Subcutaneous abdominal adipose tissue (tissue), 5 donors: ENCODE measurements at regions not wholly inside any gene's neighbourhood (a gene's known extent, or its start where the extent isn't known, plus 50 kb on each side); places are given as distances from the start of the nearest gene placed in this dataset.

ENCODE experiments used
- H3K27ac ChIP-seq: one replicate; pipeline ENCODE4 v1.7.0; 2013; ENCODE audit warnings: low read depth, mild to moderate bottlenecking, inconsistent platforms, low read length, moderate library complexity
- H3K27me3 ChIP-seq, 5 donors: one replicate each; pipeline ENCODE4 v1.7.0; 2013; ENCODE audit warnings: low read length in 5 of 5, inconsistent platforms in 1 of 5; ENCODE audit not compliant: control insufficient read depth in 5 of 5, insufficient read depth in 4 of 5
- H3K36me3 ChIP-seq, 5 donors: one replicate each; pipeline ENCODE4 v1.7.0; 2013; ENCODE audit warnings: low read length in 5 of 5; ENCODE audit not compliant: control insufficient read depth in 5 of 5, insufficient read depth in 5 of 5
- H3K4me1 ChIP-seq, 5 donors: one replicate each; pipeline ENCODE4 v1.7.0; 2013; ENCODE audit warnings: low read length in 5 of 5, mild to moderate bottlenecking in 3 of 5, moderate library complexity in 1 of 5; ENCODE audit not compliant: control insufficient read depth in 5 of 5, insufficient read depth in 5 of 5
- H3K4me3 ChIP-seq, 5 donors: one replicate each; pipeline ENCODE4 v1.7.0; 2013; ENCODE audit warnings: low read length in 5 of 5, low read depth in 1 of 5
- H3K9ac ChIP-seq, 5 donors: one replicate each; pipeline ENCODE4 v1.7.0; 2013; ENCODE audit warnings: low read length in 5 of 5, mild to moderate bottlenecking in 4 of 5, moderate library complexity in 3 of 5
- H3K9me3 ChIP-seq, 5 donors: one replicate each; pipeline ENCODE4 v1.7.0; 2013; ENCODE audit warnings: low read length in 5 of 5; ENCODE audit not compliant: control insufficient read depth in 5 of 5
- donor health status: healthy.
- donor health status: healthy.
- donor health status: healthy.
- donor health status: healthy.
- donor health status: healthy.

GRCh38 chr17:71032746-71033273 is 863.5 kb downstream of the KCNJ2 start:
- Histone ChIP-seq H3K36me3 (no peaks in the 10 kb centered on the region), H3K4me1 (no peaks in the 10 kb centered on the region), H3K27ac (no peak overlapping the region), H3K9ac (no peak overlapping the region), H3K27me3 (no peaks in the 10 kb centered on the region), H3K4me3 (no peak overlapping the region), H3K9me3 (no peaks in the 10 kb centered on the region)

- no peak overlapping the region for H3K9ac ChIP-seq
- no peak overlapping the region for H3K27ac ChIP-seq
- no peaks in the 10 kb centered on the region for H3K27me3 ChIP-seq
- no peaks in the 10 kb centered on the region for H3K4me1 ChIP-seq
- no peaks in the 10 kb centered on the region for H3K36me3 ChIP-seq
- H3K9me3 ChIP-seq = no peaks in the 10 kb centered on the region
- H3K4me3 ChIP-seq = no peak overlapping the region
These were observed 864.0 kb downstream of the KCNJ2 start for GRCh38 chr17:71033336-71033735.

- H3K4me3 ChIP-seq = no peak overlapping the region
- H3K9me3 ChIP-seq = no peaks in the 10 kb centered on the region
- no peak overlapping the region for H3K9ac ChIP-seq
- H3K27me3 ChIP-seq = peaks cover 0 to 4% (median 0%) of the 10 kb centered on the region in 5 donors
- no peaks in the 10 kb centered on the region for H3K4me1 ChIP-seq
- H3K27ac ChIP-seq = no peak overlapping the region
- no peaks in the 10 kb centered on the region for H3K36me3 ChIP-seq
These were observed 865.9 kb downstream of the KCNJ2 start for GRCh38 chr17:71035226-71035625.

GRCh38 chr17:71037386-71037785 is 868.1 kb downstream of the KCNJ2 start:
- Histone ChIP-seq H3K27ac (no peak overlapping the region), H3K36me3 (no peaks in the 10 kb centered on the region), H3K9me3 (no peaks in the 10 kb centered on the region), H3K4me1 (no peaks in the 10 kb centered on the region), H3K4me3 (no peak overlapping the region), H3K27me3 (peaks cover 0 to 4% (median 0%) of the 10 kb centered on the region in 5 donors), H3K9ac (no peak overlapping the region)

- H3K4me1 ChIP-seq = no peaks in the 10 kb centered on the region
- H3K4me3 ChIP-seq = no peak overlapping the region
- H3K9ac ChIP-seq = no peak overlapping the region
- peaks cover 0 to 4% (median 0%) of the 10 kb centered on the region in 5 donors for H3K27me3 ChIP-seq
- H3K27ac ChIP-seq = no peak overlapping the region
- no peaks in the 10 kb centered on the region for H3K9me3 ChIP-seq
- no peaks in the 10 kb centered on the region for H3K36me3 ChIP-seq
These were observed 870.1 kb downstream of the KCNJ2 start for GRCh38 chr17:71039391-71039790.

- no peak overlapping the region for H3K4me3 ChIP-seq
- H3K9me3 ChIP-seq = no peaks in the 10 kb centered on the region
- no peak overlapping the region for H3K9ac ChIP-seq
- no peaks in the 10 kb centered on the region for H3K27me3 ChIP-seq
- H3K27ac ChIP-seq = no peak overlapping the region
- peaks cover 0 to 5% (median 0%) of the 10 kb centered on the region in 5 donors for H3K4me1 ChIP-seq
- no peaks in the 10 kb centered on the region for H3K36me3 ChIP-seq
These were observed 883.6 kb downstream of the KCNJ2 start for GRCh38 chr17:71052971-71053370.

- Histone ChIP-seq H3K4me1 (peaks cover 0 to 5% (median 0%) of the 10 kb centered on the region in 5 donors), H3K4me3 (no peak overlapping the region), H3K9ac (no peak overlapping the region), H3K9me3 (no peaks in the 10 kb centered on the region), H3K36me3 (no peaks in the 10 kb centered on the region), H3K27ac (no peak overlapping the region), H3K27me3 (no peaks in the 10 kb centered on the region)
These were observed 885.8 kb downstream of the KCNJ2 start for GRCh38 chr17:71055128-71055527.

GRCh38 chr17:71057448-71057847 is 888.1 kb downstream of the KCNJ2 start:
- Histone ChIP-seq H3K27ac (no peak overlapping the region), H3K4me3 (no peak overlapping the region), H3K36me3 (no peaks in the 10 kb centered on the region), H3K27me3 (no peaks in the 10 kb centered on the region), H3K4me1 (peaks cover 0 to 5% (median 0%) of the 10 kb centered on the region in 5 donors), H3K9me3 (no peaks in the 10 kb centered on the region), H3K9ac (no peak overlapping the region)

GRCh38 chr17:71057938-71058337 is 888.6 kb downstream of the KCNJ2 start:
- H3K4me3 ChIP-seq = no peak overlapping the region
- H3K27ac ChIP-seq = no peak overlapping the region
- H3K9ac ChIP-seq = no peak overlapping the region
- peaks cover 0 to 5% (median 0%) of the 10 kb centered on the region in 5 donors for H3K4me1 ChIP-seq
- no peaks in the 10 kb centered on the region for H3K36me3 ChIP-seq
- H3K9me3 ChIP-seq = no peaks in the 10 kb centered on the region
- H3K27me3 ChIP-seq = no peaks in the 10 kb centered on the region

GRCh38 chr17:71063127-71063526 is 893.8 kb downstream of the KCNJ2 start:
- Histone ChIP-seq H3K4me3 (no peak overlapping the region), H3K27me3 (no peaks in the 10 kb centered on the region), H3K36me3 (no peaks in the 10 kb centered on the region), H3K4me1 (no peaks in the 10 kb centered on the region), H3K9ac (no peak overlapping the region), H3K27ac (no peak overlapping the region), H3K9me3 (no peaks in the 10 kb centered on the region)

GRCh38 chr17:71063559-71063958 is 894.2 kb downstream of the KCNJ2 start:
- H3K27ac ChIP-seq = no peak overlapping the region
- no peak overlapping the region for H3K4me3 ChIP-seq
- no peaks in the 10 kb centered on the region for H3K36me3 ChIP-seq
- no peaks in the 10 kb centered on the region for H3K4me1 ChIP-seq
- no peaks in the 10 kb centered on the region for H3K27me3 ChIP-seq
- no peaks in the 10 kb centered on the region for H3K9me3 ChIP-seq
- H3K9ac ChIP-seq = no peak overlapping the region
